T-cell (primary cell): ENCODE measurements at regions not wholly inside any gene's neighbourhood (a gene's known extent, or its start where the extent isn't known, plus 50 kb on each side); places are given as distances from the start of the nearest gene placed in this dataset.

Experiments used
- ATAC-seq, 4 experiments: fragments of 200-7000 bp in 3 of 4; fragments of 150-1000 bp in 1 of 4; cut with Tn5 transposase; replicated peaks in 1 of 4; 1 replicate in 3 of 4; 2 replicates in 1 of 4; pipeline ENCODE4 v1.10.0; 2021; ENCODE audit warnings: moderate library complexity in 3 of 4, mild to moderate bottlenecking in 2 of 4, moderate number of reproducible peaks in 1 of 4
- CTCF ChIA-PET, 2 donors: fragments of 300-600 bp; sonication (Branson Sonifier 250); formaldehyde crosslinking; loops; one replicate each; lab custom pipeline; 2022; ENCODE audit warnings: antibody characterized with exemption in 2 of 2; lab: Charles Lee
- POLR2A ChIA-PET, 2 donors: fragments of 300-600 bp; sonication (Branson Sonifier 250); formaldehyde crosslinking; loops; one replicate each; lab custom pipeline; 2022; ENCODE audit warnings: antibody characterized with exemption in 2 of 2; lab: Charles Lee
- DNase-seq, 35 experiments: peaks; one replicate each; pipeline versions ENCODE4 v3.0.0 to v3.0.0-alpha.2; 2013 to 2023
- H3K27ac ChIP-seq: one replicate; pipeline ENCODE4 v1.5.1; 2013; ENCODE audit warnings: low read length
- H3K27me3 ChIP-seq, 2 experiments: replicated peaks in 1 of 2; 1 replicate in 1 of 2; 2 replicates in 1 of 2; pipeline versions ENCODE4 v1.6.1 to v1.7.0; 2013; ENCODE audit warnings: low read length in 1 of 2, mixed read lengths in 1 of 2; ENCODE audit not compliant: control insufficient read depth in 2 of 2, insufficient read depth in 2 of 2; ENCODE audit errors: extremely low read depth in 1 of 2
- H3K36me3 ChIP-seq, 2 donors: 1 replicate in 1 of 2; 2 replicates in 1 of 2; pipeline versions ENCODE4 v1.6.1 to v1.7.0; 2013; ENCODE audit warnings: low read length in 1 of 2; ENCODE audit not compliant: control insufficient read depth in 2 of 2, insufficient read depth in 1 of 2; ENCODE audit errors: extremely low read depth in 1 of 2
- H3K4me1 ChIP-seq, 2 experiments: 1 replicate in 1 of 2; 2 replicates in 1 of 2; pipeline versions ENCODE4 v1.6.1 to v1.7.0; 2013; ENCODE audit warnings: low read length in 2 of 2, mixed read lengths in 1 of 2; ENCODE audit not compliant: insufficient read depth in 2 of 2, control insufficient read depth in 1 of 2; ENCODE audit errors: extremely low read depth in 1 of 2
- H3K4me3 ChIP-seq, 2 donors: 1 replicate in 1 of 2; 2 replicates in 1 of 2; pipeline versions ENCODE4 v1.5.1 to v1.7.0; 2013; ENCODE audit warnings: mild to moderate bottlenecking in 2 of 2, low read length in 1 of 2, moderate library complexity in 1 of 2; ENCODE audit not compliant: control insufficient read depth in 1 of 2; ENCODE audit errors: extremely low read depth in 1 of 2
- H3K9me3 ChIP-seq: 2 replicates; pipeline ENCODE4 v1.7.0; 2013
- H3K27ac Mint-ChIP-seq, 2 donors: one replicate each; pipeline ENCODE4 v1.8.0; 2020 to 2021; ENCODE audit warnings: mild to moderate bottlenecking in 2 of 2, mixed read lengths in 2 of 2
- H3K27me3 Mint-ChIP-seq, 2 donors: one replicate each; pipeline ENCODE4 v1.8.0; 2021 to 2022; ENCODE audit warnings: mixed read lengths in 2 of 2
- H3K36me3 Mint-ChIP-seq: one replicate; pipeline ENCODE4 v1.8.0; 2021; ENCODE audit warnings: mixed read lengths
- H3K4me1 Mint-ChIP-seq, 3 donors: one replicate each; pipeline ENCODE4 v1.8.0; 2020 to 2022; ENCODE audit warnings: mixed read lengths in 3 of 3, mild to moderate bottlenecking in 1 of 3
- H3K4me3 Mint-ChIP-seq, 3 donors: one replicate each; pipeline ENCODE4 v1.8.0; 2020 to 2022; ENCODE audit warnings: mild to moderate bottlenecking in 3 of 3, mixed read lengths in 3 of 3, moderate library complexity in 3 of 3
- H3K9me3 Mint-ChIP-seq, 3 donors: one replicate each; pipeline ENCODE4 v1.8.0; 2020 to 2022; ENCODE audit warnings: mixed read lengths in 3 of 3
- WGBS: methylation state at CpG from one replicate; pipeline ENCODE4 v1.1.5; 2013; ENCODE audit warnings: missing lambda C conversion rate; ENCODE audit not compliant: insufficient coverage; 5-methylcytosine and 5-hydroxymethylcytosine counted together

GRCh38 chr12:127957001-127957660 lies 309.8 kb upstream of the TMEM132C start:
- CTCF ChIA-PET: no interaction called here
- H3K4me3 Mint-ChIP-seq: no peak overlapping the region

GRCh38 chr12:127962303-127962702 lies 304.7 kb upstream of the TMEM132C start:
- WGBS: 60% methylated on average over 3 of the region's 5 CpGs
- ATAC-seq: no peak
- POLR2A ChIA-PET: no interaction called here

More at GRCh38 chr12:127957001-127957660, 309.8 kb upstream of the TMEM132C start:
- H3K9me3 Mint-ChIP-seq: peaks cover 3 to 12% (median 10%) of the 10 kb centered on the region in 3 donors
- DNase-seq (no peak), ATAC-seq (no peak)
- Histone ChIP-seq H3K4me1 (no peaks in the 10 kb centered on the region), H3K4me3 (no peak overlapping the region), H3K27ac (no peak overlapping the region), H3K9me3 (no peaks in the 10 kb centered on the region), H3K36me3 (no peaks in the 10 kb centered on the region), H3K27me3 (no peaks in the 10 kb centered on the region)
- no peak overlapping the region for H3K27ac Mint-ChIP-seq
- 92% methylated on average over 4 of the region's 5 CpGs for WGBS
- POLR2A ChIA-PET: no interaction called here
- no peaks in the 10 kb centered on the region for H3K4me1 Mint-ChIP-seq
- no peaks in the 10 kb centered on the region for H3K36me3 Mint-ChIP-seq
- no peaks in the 10 kb centered on the region for H3K27me3 Mint-ChIP-seq

GRCh38 chr12:127963933-127964332 lies 303.0 kb upstream of the TMEM132C start:
- H3K27ac Mint-ChIP-seq: no peak overlapping the region
- ChIA-PET CTCF (no interaction called here), POLR2A (interaction anchor here in 1 of 2 donors (0.6 kb wide), 1 partner anchor 938 kb away, joined by 3 read pairs; no protein-coding TSS in a partner anchor)
- H3K4me3 Mint-ChIP-seq: no peak overlapping the region
- no peak overlapping the region for H3K4me3 ChIP-seq
- no peaks in the 10 kb centered on the region for H3K36me3 ChIP-seq
- no peaks in the 10 kb centered on the region for H3K27me3 ChIP-seq
- no peak for ATAC-seq
- H3K9me3 Mint-ChIP-seq: peaks cover 12 to 21% (median 19%) of the 10 kb centered on the region in 3 donors
- H3K9me3 ChIP-seq: no peaks in the 10 kb centered on the region
- DNase-seq: no peak
- no peaks in the 10 kb centered on the region for H3K4me1 Mint-ChIP-seq
- no peaks in the 10 kb centered on the region for H3K27me3 Mint-ChIP-seq
- H3K36me3 Mint-ChIP-seq: no peaks in the 10 kb centered on the region
- WGBS: no CpG with 5 or more reads among the region's 2 CpGs
- H3K4me1 ChIP-seq: no peaks in the 10 kb centered on the region
- H3K27ac ChIP-seq: no peak overlapping the region

More at GRCh38 chr12:127962303-127962702, 304.7 kb upstream of the TMEM132C start:
- Histone ChIP-seq H3K27ac (no peak overlapping the region), H3K4me3 (no peak overlapping the region), H3K27me3 (no peaks in the 10 kb centered on the region), H3K9me3 (no peaks in the 10 kb centered on the region), H3K36me3 (no peaks in the 10 kb centered on the region), H3K4me1 (no peaks in the 10 kb centered on the region)
- Mint-ChIP-seq H3K27me3 (no peaks in the 10 kb centered on the region), H3K4me3 (no peak overlapping the region), H3K27ac (no peak overlapping the region), H3K9me3 (peaks cover 9 to 14% (median 10%) of the 10 kb centered on the region in 3 donors), H3K4me1 (no peaks in the 10 kb centered on the region), H3K36me3 (no peaks in the 10 kb centered on the region)
- DNase-seq: no peak
- CTCF ChIA-PET: no interaction called here

GRCh38 chr12:127964717-127965116 lies 302.3 kb upstream of the TMEM132C start:
- Histone ChIP-seq H3K27me3 (no peaks in the 10 kb centered on the region), H3K27ac (no peak overlapping the region), H3K36me3 (no peaks in the 10 kb centered on the region), H3K9me3 (no peaks in the 10 kb centered on the region), H3K4me3 (no peak overlapping the region), H3K4me1 (no peaks in the 10 kb centered on the region)
- Mint-ChIP-seq H3K4me1 (no peaks in the 10 kb centered on the region), H3K4me3 (no peak overlapping the region), H3K36me3 (no peaks in the 10 kb centered on the region), H3K9me3 (peaks cover 12 to 21% (median 19%) of the 10 kb centered on the region in 3 donors), H3K27ac (no peak overlapping the region), H3K27me3 (no peaks in the 10 kb centered on the region)
- POLR2A ChIA-PET: no interaction called here
- CTCF ChIA-PET: no interaction called here
- ATAC-seq: no peak
- no peak for DNase-seq
- WGBS: no CpG with 5 or more reads among the region's 3 CpGs

- peaks cover 7 to 21% (median 19%) of the 10 kb centered on the region in 3 donors for H3K9me3 Mint-ChIP-seq
- no peak overlapping the region for H3K4me3 ChIP-seq
- DNase-seq (no peak), ATAC-seq (no peak)
- no peaks in the 10 kb centered on the region for H3K9me3 ChIP-seq
- H3K27me3 Mint-ChIP-seq: no peaks in the 10 kb centered on the region
- H3K36me3 Mint-ChIP-seq: no peaks in the 10 kb centered on the region
- WGBS: 86% methylated on average over 1 of the region's 1 CpG
- H3K4me1 ChIP-seq: no peaks in the 10 kb centered on the region
- no peak overlapping the region for H3K4me3 Mint-ChIP-seq
- ChIA-PET POLR2A (no interaction called here), CTCF (no interaction called here)
- no peaks in the 10 kb centered on the region for H3K4me1 Mint-ChIP-seq
- H3K27me3 ChIP-seq: no peaks in the 10 kb centered on the region
- no peaks in the 10 kb centered on the region for H3K36me3 ChIP-seq
- no peak overlapping the region for H3K27ac ChIP-seq
- no peak overlapping the region for H3K27ac Mint-ChIP-seq
These were observed 300.6 kb upstream of the TMEM132C start for GRCh38 chr12:127966331-127966730.

- H3K4me3 ChIP-seq: no peak overlapping the region
- Mint-ChIP-seq H3K36me3 (no peaks in the 10 kb centered on the region), H3K9me3 (peaks cover 18 to 26% (median 20%) of the 10 kb centered on the region in 3 donors), H3K27ac (no peak overlapping the region), H3K27me3 (no peaks in the 10 kb centered on the region), H3K4me3 (no peak overlapping the region), H3K4me1 (no peaks in the 10 kb centered on the region)
- H3K27me3 ChIP-seq: no peaks in the 10 kb centered on the region
- no peak for DNase-seq
- ATAC-seq: no peak
- no peak overlapping the region for H3K27ac ChIP-seq
- 100% methylated on average over 1 of the region's 4 CpGs for WGBS
- CTCF ChIA-PET: no interaction called here
- no peaks in the 10 kb centered on the region for H3K36me3 ChIP-seq
- POLR2A ChIA-PET: no interaction called here
- no peaks in the 10 kb centered on the region for H3K9me3 ChIP-seq
- H3K4me1 ChIP-seq: no peaks in the 10 kb centered on the region
These were observed 296.5 kb upstream of the TMEM132C start for GRCh38 chr12:127970491-127970890.
